Activated CD8-positive, alpha-beta T cell treated with anti-CD3 and anti-CD28 coated beads for 36 hours (primary cell): ENCODE measurements at regions not wholly inside any gene's neighbourhood (a gene's known extent, or its start where the extent isn't known, plus 50 kb on each side); places are given as distances from the start of the nearest gene placed in this dataset.

Source experiments
- ATAC-seq: fragments of 200-7000 bp; cut with Tn5 transposase; one replicate; pipeline ENCODE4 v1.10.0; 2021; ENCODE audit warnings: mild to moderate bottlenecking, moderate library complexity
- CTCF ChIA-PET: fragments of 350-600 bp; sonication (Branson Sonifier 250); formaldehyde crosslinking; loops from one replicate; lab custom pipeline; 2021; ENCODE audit warnings: antibody characterized with exemption; lab: Charles Lee
- POLR2A ChIA-PET: fragments of 350-600 bp; sonication (Branson Sonifier 250); formaldehyde crosslinking; loops from one replicate; lab custom pipeline; 2021; ENCODE audit warnings: antibody characterized with exemption; lab: Charles Lee
- DNase-seq: peaks from one replicate; pipeline ENCODE4 v3.0.0-alpha.2; 2020
- H3K27ac Mint-ChIP-seq: one replicate; pipeline ENCODE4 v1.8.0; 2021; ENCODE audit warnings: mild to moderate bottlenecking, mixed read lengths
- H3K27me3 Mint-ChIP-seq: one replicate; pipeline ENCODE4 v1.8.0; 2021; ENCODE audit warnings: mixed read lengths
- H3K36me3 Mint-ChIP-seq: one replicate; pipeline ENCODE4 v1.8.0; 2021; ENCODE audit warnings: low read depth, mixed read lengths
- H3K4me1 Mint-ChIP-seq: one replicate; pipeline ENCODE4 v1.8.0; 2021; ENCODE audit warnings: low read depth, mixed read lengths
- H3K4me3 Mint-ChIP-seq: one replicate; pipeline ENCODE4 v1.8.0; 2021; ENCODE audit warnings: mild to moderate bottlenecking, moderate library complexity, mixed read lengths
- H3K9me3 Mint-ChIP-seq: one replicate; pipeline ENCODE4 v1.8.0; 2021; ENCODE audit warnings: mixed read lengths
- CTCF ChIP-seq: fragments of 200-600 bp; IDR thresholded peaks from one replicate; pipeline ENCODE4 v1.8.0; 2022; ENCODE audit warnings: antibody characterized with exemption, mild to moderate bottlenecking
- intact Hi-C: fragments of 100-400 bp; cut with micrococcal nuclease; formaldehyde crosslinking; loops from one replicate; pipeline ENCODE4 v1.10.0; 2022

- intact Hi-C loops: no loop called here
- ChIA-PET CTCF (no interaction called here), POLR2A (no interaction called here)
- no peak overlapping the region for H3K4me3 Mint-ChIP-seq
- no peaks in the 10 kb centered on the region for H3K9me3 Mint-ChIP-seq
- H3K27ac Mint-ChIP-seq: no peak overlapping the region
- H3K27me3 Mint-ChIP-seq: no peaks in the 10 kb centered on the region
- no peak for ATAC-seq
- H3K4me1 Mint-ChIP-seq: no peaks in the 10 kb centered on the region
- DNase-seq: no peak
- TF ChIP-seq CTCF: no peak
- no peaks in the 10 kb centered on the region for H3K36me3 Mint-ChIP-seq
Measured at GRCh38 chr6:164013480-164014208, 599.1 kb downstream of the QKI start.

DNA sequence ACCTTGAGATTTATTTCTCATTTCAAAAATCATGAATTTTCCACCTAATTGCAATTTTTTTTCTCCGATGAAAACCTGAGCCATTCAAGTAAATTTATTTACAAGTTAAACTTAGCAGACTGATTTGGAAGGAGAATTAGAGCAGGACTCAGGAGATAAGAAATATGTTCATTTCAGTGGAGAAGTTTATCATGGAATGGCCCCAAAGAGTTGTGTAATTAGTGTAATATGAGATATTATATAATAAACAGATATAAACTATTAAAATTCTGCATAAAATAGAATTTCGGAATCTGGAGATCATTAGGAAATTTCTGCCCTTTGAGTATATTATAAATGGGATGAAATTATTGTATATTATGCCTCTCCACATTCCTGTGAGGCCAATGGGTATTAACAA is 596.8 kb downstream of the QKI start:
- H3K36me3 Mint-ChIP-seq: no peaks in the 10 kb centered on the region
- ChIA-PET POLR2A (interaction anchor here (0.6 kb wide), 1 partner anchor 1261 kb away, joined by 3 read pairs; no protein-coding TSS in a partner anchor), CTCF (no interaction called here)
- H3K27me3 Mint-ChIP-seq: no peaks in the 10 kb centered on the region
- no peaks in the 10 kb centered on the region for H3K9me3 Mint-ChIP-seq
- no peak for TF ChIP-seq CTCF
- no peak overlapping the region for H3K27ac Mint-ChIP-seq
- intact Hi-C loops: no loop called here
- ATAC-seq (no peak), DNase-seq (no peak)
- no peak overlapping the region for H3K4me3 Mint-ChIP-seq
- no peaks in the 10 kb centered on the region for H3K4me1 Mint-ChIP-seq

DNA sequence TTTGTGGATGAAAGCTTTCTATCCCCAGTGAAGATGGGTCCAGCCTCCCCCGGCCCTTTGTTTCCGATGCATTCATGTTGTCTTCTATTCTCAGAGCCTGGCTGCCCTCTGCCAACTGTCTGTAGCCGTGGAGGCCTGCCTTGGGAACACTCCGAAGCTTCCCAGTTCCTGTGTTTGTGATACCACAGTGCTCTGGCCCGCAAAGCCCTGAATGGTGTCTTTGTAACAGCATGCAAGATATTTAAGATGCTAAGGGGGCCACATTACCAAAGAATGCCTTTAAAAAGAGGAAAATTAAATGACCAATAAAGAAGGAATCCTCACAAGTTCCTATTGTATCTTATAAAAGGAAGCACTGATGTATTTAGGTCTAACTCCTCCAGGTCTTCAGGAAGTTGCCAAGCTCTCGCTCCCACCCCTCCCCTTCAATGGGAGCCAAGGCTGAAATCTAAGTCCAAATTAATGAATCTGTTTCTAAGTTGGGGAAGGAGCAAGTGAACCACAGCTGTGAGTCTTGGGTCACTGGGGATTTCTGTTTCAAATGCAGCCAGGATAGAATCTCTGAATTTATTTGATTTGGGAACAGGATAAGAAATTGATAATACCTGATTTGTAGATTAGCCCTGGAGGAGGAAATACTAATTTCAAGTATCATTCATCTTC is 596.1 kb downstream of the QKI start:
- Mint-ChIP-seq H3K36me3 (no peaks in the 10 kb centered on the region), H3K4me3 (no peak overlapping the region), H3K27ac (no peak overlapping the region), H3K27me3 (no peaks in the 10 kb centered on the region), H3K9me3 (no peaks in the 10 kb centered on the region), H3K4me1 (no peaks in the 10 kb centered on the region)
- CTCF ChIA-PET: no interaction called here
- intact Hi-C loops: no loop called here
- no peak for DNase-seq
- TF ChIP-seq CTCF: no peak
- POLR2A ChIA-PET: interaction anchor here (0.6 kb wide), 1 partner anchor 1262 kb away, joined by 3 read pairs; no protein-coding TSS in a partner anchor
- no peak for ATAC-seq

DNA sequence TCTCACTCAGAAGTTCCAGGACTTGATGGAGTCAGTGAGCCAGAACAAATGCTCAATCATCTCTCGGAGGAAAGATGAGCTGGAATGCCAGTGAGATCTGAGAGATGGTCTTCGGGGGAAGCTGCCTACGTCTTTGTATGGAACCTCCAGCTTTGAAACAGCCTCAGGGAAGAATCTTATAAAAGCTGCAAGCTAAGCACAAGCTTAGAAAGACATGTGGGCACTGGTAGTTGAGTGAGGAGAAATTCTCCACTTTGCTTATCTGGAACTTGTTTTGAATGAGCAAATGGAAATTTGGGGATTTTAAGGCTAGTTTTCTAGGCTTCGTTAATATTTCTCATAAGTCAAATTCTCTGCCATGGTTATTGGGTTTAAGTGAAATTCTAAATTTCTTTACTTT is 594.4 kb downstream of the QKI start:
- ATAC-seq (no peak), DNase-seq (no peak)
- intact Hi-C loops: no loop called here
- no peak for TF ChIP-seq CTCF
- Mint-ChIP-seq H3K27me3 (no peaks in the 10 kb centered on the region), H3K36me3 (no peaks in the 10 kb centered on the region), H3K27ac (no peak overlapping the region), H3K4me3 (no peak overlapping the region), H3K4me1 (no peaks in the 10 kb centered on the region), H3K9me3 (no peaks in the 10 kb centered on the region)
- ChIA-PET POLR2A (no interaction called here), CTCF (no interaction called here)

DNA sequence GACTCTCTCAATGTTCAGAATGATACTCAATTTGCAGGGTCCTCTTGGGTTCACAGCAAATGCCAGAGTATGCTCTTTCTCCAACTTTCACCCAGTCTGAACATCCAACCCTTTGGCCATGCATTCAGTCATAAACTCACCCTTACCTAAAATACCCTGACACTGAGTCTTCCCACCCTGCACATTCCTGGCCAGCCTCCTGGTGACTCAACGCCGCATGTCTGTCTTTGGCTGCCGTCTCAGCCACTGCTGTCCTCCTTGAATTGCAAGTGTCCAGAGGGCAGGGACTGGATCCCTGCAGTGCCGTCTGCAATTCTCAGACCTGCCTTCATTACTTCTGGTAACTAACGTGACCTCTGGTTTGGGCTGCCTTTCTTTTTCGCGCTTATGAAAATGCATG is 593.4 kb downstream of the QKI start:
- POLR2A ChIA-PET: no interaction called here
- no peak for TF ChIP-seq CTCF
- H3K4me1 Mint-ChIP-seq: no peaks in the 10 kb centered on the region
- no peak overlapping the region for H3K4me3 Mint-ChIP-seq
- intact Hi-C loops: no loop called here
- no peaks in the 10 kb centered on the region for H3K27me3 Mint-ChIP-seq
- CTCF ChIA-PET: no interaction called here
- no peak overlapping the region for H3K27ac Mint-ChIP-seq
- no peaks in the 10 kb centered on the region for H3K9me3 Mint-ChIP-seq
- ATAC-seq (no peak), DNase-seq (no peak)
- no peaks in the 10 kb centered on the region for H3K36me3 Mint-ChIP-seq
